ENCODE measurements at regions not wholly inside any gene's neighbourhood (a gene's known extent, or its start where the extent isn't known, plus 50 kb on each side); places are given as distances from the start of the nearest gene placed in this dataset.

DNA sequence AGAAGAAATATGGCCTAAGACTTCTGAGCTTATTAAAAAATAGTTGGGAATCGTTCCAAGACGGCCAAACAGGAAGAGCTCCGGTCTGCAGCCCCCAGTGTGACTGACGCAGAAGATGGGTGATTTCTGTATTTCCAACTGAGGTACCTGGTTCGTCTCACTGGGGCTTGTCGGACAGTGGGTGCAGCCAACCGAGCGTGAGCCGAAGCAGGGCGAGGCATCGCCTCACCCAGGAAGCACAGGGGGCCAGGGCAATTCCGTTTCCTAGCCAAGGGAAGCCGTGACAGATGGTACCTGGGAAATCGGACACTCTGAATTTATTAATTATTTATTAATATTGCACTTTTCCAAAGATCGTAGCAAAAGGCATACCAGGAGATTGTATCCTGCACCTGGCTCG is 857.8 kb downstream of the C12orf50 start:
- H3K4me3 ChIP-seq (ENCODE audit: low read length): no peak overlapping the region
- no peak overlapping the region for H3K4ac ChIP-seq (ENCODE audit: low read depth, low read length)
- no peak overlapping the region for H2BK5ac ChIP-seq (ENCODE audit: low read length)
- H2AK5ac ChIP-seq (ENCODE audit: low read length): no peak overlapping the region
- H3K4me1 ChIP-seq (ENCODE audit: control insufficient read depth, low read depth, low read length): no peaks in the 10 kb centered on the region
- WGBS (ENCODE audit: extremely low coverage, insufficient coverage, low lambda C conversion rate): no CpG with 5 or more reads among the region's 16 CpGs
- H3K56ac ChIP-seq (ENCODE audit: low read length): no peak overlapping the region
- no peaks in the 10 kb centered on the region for H3K27me3 ChIP-seq (ENCODE audit: insufficient read depth, low read length, poor library complexity)
- no peak overlapping the region for H3K18ac ChIP-seq (ENCODE audit: low read length)
- no peak for DNase-seq
- H4K8ac ChIP-seq (ENCODE audit: low read depth, low read length): no peak overlapping the region
- H3K36me3 ChIP-seq (ENCODE audit: control insufficient read depth, insufficient read depth, low read length): no peaks in the 10 kb centered on the region
- H3K79me2 ChIP-seq (ENCODE audit: control insufficient read depth, insufficient read depth, low read length): no peaks in the 10 kb centered on the region
- H4K5ac ChIP-seq (ENCODE audit: low read length): no peak overlapping the region
- no peak overlapping the region for H3K9ac ChIP-seq (ENCODE audit: low read length)
- no peak overlapping the region for H3K27ac ChIP-seq (ENCODE audit: low read depth, low read length)
- H2BK120ac ChIP-seq (ENCODE audit: low read depth, low read length): no peak overlapping the region
- no peak overlapping the region for H3K4me2 ChIP-seq (ENCODE audit: low read length)
- no peak overlapping the region for H3K23ac ChIP-seq (ENCODE audit: low read length)
- H2BK15ac ChIP-seq (replicated peaks; ENCODE audit: low read depth): no peak overlapping the region
- H3K79me1 ChIP-seq (ENCODE audit: low read length): no peaks in the 10 kb centered on the region

DNA sequence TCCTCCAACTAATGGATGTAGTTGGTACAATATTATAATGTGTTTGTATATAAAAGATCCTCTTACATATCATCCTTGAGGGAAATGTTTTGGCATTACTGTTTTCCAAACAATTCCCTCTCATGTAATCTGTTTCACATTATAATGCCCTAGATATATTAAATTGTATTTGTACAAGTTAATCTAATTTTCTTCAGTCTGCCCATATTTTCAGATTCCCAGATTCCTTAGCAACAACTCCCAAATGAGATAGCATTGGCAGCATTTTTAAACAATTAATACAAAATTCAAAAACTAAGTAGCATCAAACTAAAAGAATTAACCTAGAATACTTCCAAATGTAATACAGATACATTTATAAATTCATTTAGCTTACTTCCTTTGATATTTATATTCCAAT is 860.2 kb downstream of the C12orf50 start:
- Histone ChIP-seq H3K27me3 (ENCODE audit: insufficient read depth, low read length, poor library complexity) (no peaks in the 10 kb centered on the region), H3K36me3 (ENCODE audit: control insufficient read depth, insufficient read depth, low read length) (no peaks in the 10 kb centered on the region), H3K79me1 (ENCODE audit: low read length) (no peaks in the 10 kb centered on the region), H3K4me2 (ENCODE audit: low read length) (no peak overlapping the region), H3K4me3 (ENCODE audit: low read length) (no peak overlapping the region), H2BK120ac (ENCODE audit: low read depth, low read length) (no peak overlapping the region), H3K79me2 (ENCODE audit: control insufficient read depth, insufficient read depth, low read length) (no peaks in the 10 kb centered on the region), H4K8ac (ENCODE audit: low read depth, low read length) (no peak overlapping the region), H3K4ac (ENCODE audit: low read depth, low read length) (no peak overlapping the region), H2AK5ac (ENCODE audit: low read length) (no peak overlapping the region), H3K4me1 (ENCODE audit: control insufficient read depth, low read depth, low read length) (no peaks in the 10 kb centered on the region), H2BK15ac (replicated peaks; ENCODE audit: low read depth) (no peak overlapping the region), H3K23ac (ENCODE audit: low read length) (no peak overlapping the region), H3K56ac (ENCODE audit: low read length) (no peak overlapping the region), H3K9ac (ENCODE audit: low read length) (no peak overlapping the region), H2BK5ac (ENCODE audit: low read length) (no peak overlapping the region), H3K18ac (ENCODE audit: low read length) (no peak overlapping the region), H4K5ac (ENCODE audit: low read length) (no peak overlapping the region), H3K27ac (ENCODE audit: low read depth, low read length) (no peak overlapping the region)
- DNase-seq: no peak

- H2BK120ac ChIP-seq (ENCODE audit: low read depth, low read length): no peak overlapping the region
- no peak overlapping the region for H3K4me2 ChIP-seq (ENCODE audit: low read length)
- no peaks in the 10 kb centered on the region for H3K79me2 ChIP-seq (ENCODE audit: control insufficient read depth, insufficient read depth, low read length)
- DNase-seq: peak; percentile 21
- H3K27ac ChIP-seq (ENCODE audit: low read depth, low read length): no peak overlapping the region
- H3K4me1 ChIP-seq (ENCODE audit: control insufficient read depth, low read depth, low read length): no peaks in the 10 kb centered on the region
- no peak overlapping the region for H2AK5ac ChIP-seq (ENCODE audit: low read length)
- H3K18ac ChIP-seq (ENCODE audit: low read length): no peak overlapping the region
- no peak overlapping the region for H3K4me3 ChIP-seq (ENCODE audit: low read length)
- WGBS (ENCODE audit: extremely low coverage, insufficient coverage, low lambda C conversion rate): no CpG with 5 or more reads among the region's 3 CpGs
- H4K8ac ChIP-seq (ENCODE audit: low read depth, low read length): no peak overlapping the region
- H3K79me1 ChIP-seq (ENCODE audit: low read length): no peaks in the 10 kb centered on the region
- no peak overlapping the region for H4K5ac ChIP-seq (ENCODE audit: low read length)
- no peak overlapping the region for H3K23ac ChIP-seq (ENCODE audit: low read length)
- H3K56ac ChIP-seq (ENCODE audit: low read length): no peak overlapping the region
- H3K9ac ChIP-seq (ENCODE audit: low read length): no peak overlapping the region
- no peaks in the 10 kb centered on the region for H3K36me3 ChIP-seq (ENCODE audit: control insufficient read depth, insufficient read depth, low read length)
- no peak overlapping the region for H2BK5ac ChIP-seq (ENCODE audit: low read length)
- H2BK15ac ChIP-seq (replicated peaks; ENCODE audit: low read depth): no peak overlapping the region
- H3K4ac ChIP-seq (ENCODE audit: low read depth, low read length): no peak overlapping the region
- H3K27me3 ChIP-seq (ENCODE audit: insufficient read depth, low read length, poor library complexity): no peaks in the 10 kb centered on the region
These were observed 863.3 kb downstream of the C12orf50 start for GRCh38 chr12:87165733-87166375.

DNA sequence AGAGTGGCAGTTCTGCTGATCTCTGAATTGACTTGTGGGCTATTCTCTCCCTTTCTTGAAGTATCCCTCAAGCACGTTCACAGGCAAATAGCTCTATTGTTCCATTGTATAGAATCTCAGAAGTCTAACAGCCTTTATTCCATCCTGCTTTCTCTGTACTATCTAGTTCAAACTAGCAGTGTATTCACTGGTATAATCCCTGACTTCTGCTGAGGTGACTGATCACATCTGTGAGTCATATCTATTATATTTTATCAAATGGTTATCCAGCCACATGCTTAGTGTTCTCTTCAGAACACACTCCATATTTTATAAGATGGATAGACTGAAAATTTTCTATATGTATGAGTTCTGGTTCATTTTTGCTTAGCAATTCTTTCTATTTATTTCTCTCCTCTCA is 866.1 kb downstream of the C12orf50 start:
- H3K9ac ChIP-seq (ENCODE audit: low read length): no peak overlapping the region
- H3K4me1 ChIP-seq (ENCODE audit: control insufficient read depth, low read depth, low read length): no peaks in the 10 kb centered on the region
- H2BK15ac ChIP-seq (replicated peaks; ENCODE audit: low read depth): no peak overlapping the region
- H3K27me3 ChIP-seq (ENCODE audit: insufficient read depth, low read length, poor library complexity): no peaks in the 10 kb centered on the region
- no peak for DNase-seq
- H3K4me3 ChIP-seq (ENCODE audit: low read length): no peak overlapping the region
- H3K4ac ChIP-seq (ENCODE audit: low read depth, low read length): no peak overlapping the region
- H4K5ac ChIP-seq (ENCODE audit: low read length): no peak overlapping the region
- no peaks in the 10 kb centered on the region for H3K36me3 ChIP-seq (ENCODE audit: control insufficient read depth, insufficient read depth, low read length)
- H3K4me2 ChIP-seq (ENCODE audit: low read length): no peak overlapping the region
- no peak overlapping the region for H3K56ac ChIP-seq (ENCODE audit: low read length)
- no CpG with 5 or more reads among the region's 1 CpG for WGBS (ENCODE audit: extremely low coverage, insufficient coverage, low lambda C conversion rate)
- no peak overlapping the region for H2AK5ac ChIP-seq (ENCODE audit: low read length)
- H3K79me1 ChIP-seq (ENCODE audit: low read length): no peaks in the 10 kb centered on the region
- no peak overlapping the region for H3K23ac ChIP-seq (ENCODE audit: low read length)
- H3K18ac ChIP-seq (ENCODE audit: low read length): no peak overlapping the region
- no peak overlapping the region for H2BK5ac ChIP-seq (ENCODE audit: low read length)
- no peaks in the 10 kb centered on the region for H3K79me2 ChIP-seq (ENCODE audit: control insufficient read depth, insufficient read depth, low read length)
- no peak overlapping the region for H3K27ac ChIP-seq (ENCODE audit: low read depth, low read length)
- no peak overlapping the region for H2BK120ac ChIP-seq (ENCODE audit: low read depth, low read length)
- no peak overlapping the region for H4K8ac ChIP-seq (ENCODE audit: low read depth, low read length)

- WGBS (ENCODE audit: extremely low coverage, insufficient coverage, low lambda C conversion rate): no CpG with 5 or more reads among the region's 1 CpG
- no peak overlapping the region for H4K8ac ChIP-seq (ENCODE audit: low read depth, low read length)
- no peak overlapping the region for H3K9ac ChIP-seq (ENCODE audit: low read length)
- no peak overlapping the region for H3K4me3 ChIP-seq (ENCODE audit: low read length)
- H3K4ac ChIP-seq (ENCODE audit: low read depth, low read length): no peak overlapping the region
- DNase-seq: no peak
- no peaks in the 10 kb centered on the region for H3K79me1 ChIP-seq (ENCODE audit: low read length)
- no peaks in the 10 kb centered on the region for H3K27me3 ChIP-seq (ENCODE audit: insufficient read depth, low read length, poor library complexity)
- H2BK15ac ChIP-seq (replicated peaks; ENCODE audit: low read depth): no peak overlapping the region
- no peaks in the 10 kb centered on the region for H3K79me2 ChIP-seq (ENCODE audit: control insufficient read depth, insufficient read depth, low read length)
- H2AK5ac ChIP-seq (ENCODE audit: low read length): no peak overlapping the region
- H2BK5ac ChIP-seq (ENCODE audit: low read length): no peak overlapping the region
- H3K27ac ChIP-seq (ENCODE audit: low read depth, low read length): no peak overlapping the region
- no peaks in the 10 kb centered on the region for H3K4me1 ChIP-seq (ENCODE audit: control insufficient read depth, low read depth, low read length)
- H3K23ac ChIP-seq (ENCODE audit: low read length): no peak overlapping the region
- no peak overlapping the region for H3K18ac ChIP-seq (ENCODE audit: low read length)
- H3K36me3 ChIP-seq (ENCODE audit: control insufficient read depth, insufficient read depth, low read length): no peaks in the 10 kb centered on the region
- H3K4me2 ChIP-seq (ENCODE audit: low read length): no peak overlapping the region
- no peak overlapping the region for H4K5ac ChIP-seq (ENCODE audit: low read length)
- no peak overlapping the region for H3K56ac ChIP-seq (ENCODE audit: low read length)
- H2BK120ac ChIP-seq (ENCODE audit: low read depth, low read length): no peak overlapping the region
These were observed 868.2 kb downstream of the C12orf50 start for GRCh38 chr12:87160848-87161601.

- peak; percentile 86 for DNase-seq
- H2BK120ac ChIP-seq (ENCODE audit: low read depth, low read length): no peak overlapping the region
- no peak overlapping the region for H3K23ac ChIP-seq (ENCODE audit: low read length)
- no peak overlapping the region for H2AK5ac ChIP-seq (ENCODE audit: low read length)
- no peak overlapping the region for H3K27ac ChIP-seq (ENCODE audit: low read depth, low read length)
- H3K4ac ChIP-seq (ENCODE audit: low read depth, low read length): no peak overlapping the region
- no peak overlapping the region for H2BK15ac ChIP-seq (replicated peaks; ENCODE audit: low read depth)
- no peak overlapping the region for H3K9ac ChIP-seq (ENCODE audit: low read length)
- H3K79me2 ChIP-seq (ENCODE audit: control insufficient read depth, insufficient read depth, low read length): no peaks in the 10 kb centered on the region
- no CpG with 5 or more reads among the region's 6 CpGs for WGBS (ENCODE audit: extremely low coverage, insufficient coverage, low lambda C conversion rate)
- no peak overlapping the region for H3K56ac ChIP-seq (ENCODE audit: low read length)
- H4K8ac ChIP-seq (ENCODE audit: low read depth, low read length): no peak overlapping the region
- no peak overlapping the region for H3K4me3 ChIP-seq (ENCODE audit: low read length)
- no peak overlapping the region for H3K4me2 ChIP-seq (ENCODE audit: low read length)
- no peak overlapping the region for H3K18ac ChIP-seq (ENCODE audit: low read length)
- no peaks in the 10 kb centered on the region for H3K4me1 ChIP-seq (ENCODE audit: control insufficient read depth, low read depth, low read length)
- no peaks in the 10 kb centered on the region for H3K27me3 ChIP-seq (ENCODE audit: insufficient read depth, low read length, poor library complexity)
- no peaks in the 10 kb centered on the region for H3K36me3 ChIP-seq (ENCODE audit: control insufficient read depth, insufficient read depth, low read length)
- H4K5ac ChIP-seq (ENCODE audit: low read length): no peak overlapping the region
- H3K79me1 ChIP-seq (ENCODE audit: low read length): no peaks in the 10 kb centered on the region
- H2BK5ac ChIP-seq (ENCODE audit: low read length): no peak overlapping the region
These were observed 871.4 kb downstream of the C12orf50 start for GRCh38 chr12:87157791-87158190.

Measured in mesendoderm (in vitro differentiated cells).